NOMO-1 (cell line): ENCODE measurements at regions not wholly inside any gene's neighbourhood (a gene's known extent, or its start where the extent isn't known, plus 50 kb on each side); places are given as distances from the start of the nearest gene placed in this dataset.
"Not testable (repeated sequence)": the region's sequence is repeated elsewhere in the genome, so short reads cannot be mapped to it uniquely, and the experiment has no call there.

ENCODE experiments used
- DNase-seq, 2 experiments: peaks; one replicate each; lab custom pipeline; 2025; ENCODE audit not compliant: unreplicated experiment in 2 of 2; lab: John Stamatoyannopoulos, UW

DNA sequence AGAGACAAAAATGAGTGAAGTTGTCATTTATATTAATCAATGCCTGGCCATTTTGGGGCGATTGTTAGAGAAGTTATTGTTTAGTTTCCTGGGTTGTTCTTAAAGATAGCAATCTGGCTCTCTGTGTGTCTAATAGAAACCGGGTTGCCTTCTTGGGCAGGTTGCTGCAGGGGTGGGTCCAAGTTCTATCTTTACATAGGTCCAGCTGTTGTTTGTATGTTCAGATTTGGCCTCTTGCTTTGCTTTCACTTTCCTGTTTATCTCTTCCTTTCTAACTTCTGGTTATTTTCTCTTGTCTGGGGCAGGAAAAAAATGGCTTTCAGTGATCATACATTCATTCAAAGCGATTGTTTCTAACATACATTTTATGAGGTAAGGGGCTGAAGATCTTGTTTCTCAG, 128.4 kb upstream of the NOX3 start:
- no peak for DNase-seq

DNA sequence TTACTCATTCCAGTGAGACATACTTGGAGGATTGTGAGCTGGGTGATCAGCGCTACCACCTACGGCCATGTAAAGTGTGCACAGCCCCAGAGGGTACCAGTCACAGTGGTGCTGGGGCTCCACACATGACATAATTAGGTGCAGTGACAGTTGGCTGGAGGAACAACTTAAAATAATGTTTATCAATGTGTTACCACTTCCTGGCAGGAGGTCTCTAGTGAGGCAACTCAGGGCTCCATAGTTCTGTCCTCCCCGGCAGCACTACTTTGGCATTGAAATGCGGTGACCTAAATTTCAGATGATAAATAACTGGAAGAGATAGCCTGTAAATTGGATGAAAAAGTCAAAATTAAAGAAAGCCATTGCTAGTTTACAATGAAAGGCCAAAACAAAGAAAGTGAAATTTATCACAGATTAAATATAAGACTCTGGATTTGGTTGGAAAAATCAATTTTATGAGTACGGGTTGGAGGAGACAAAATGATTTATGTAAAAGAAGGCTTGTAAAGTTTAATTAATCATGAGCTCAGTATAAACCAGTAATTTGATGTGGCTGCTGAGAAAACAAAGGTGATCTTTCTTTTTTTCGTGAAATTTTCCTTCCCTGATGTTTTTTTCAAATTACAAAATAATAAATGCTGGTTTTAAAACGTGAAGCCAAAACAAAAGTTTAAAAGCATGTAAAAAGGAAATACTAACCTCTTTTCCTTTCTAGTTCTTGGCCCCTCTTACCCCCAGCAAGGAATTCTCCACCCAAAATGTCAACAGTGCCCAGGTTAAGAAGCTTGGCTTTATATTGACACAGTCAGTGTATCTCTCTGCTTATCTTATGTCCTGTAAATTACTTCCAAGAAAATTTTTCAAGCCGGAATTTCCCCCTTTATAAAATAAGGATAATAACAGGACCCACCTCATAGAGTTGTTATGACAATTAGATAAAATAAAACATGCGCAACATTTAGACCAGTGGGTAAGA, 126.7 kb upstream of the NOX3 start:
- DNase-seq: no peak

- no peak for DNase-seq
Measured at GRCh38 chr6:155580904-155581303, 125.3 kb upstream of the NOX3 start.

DNA sequence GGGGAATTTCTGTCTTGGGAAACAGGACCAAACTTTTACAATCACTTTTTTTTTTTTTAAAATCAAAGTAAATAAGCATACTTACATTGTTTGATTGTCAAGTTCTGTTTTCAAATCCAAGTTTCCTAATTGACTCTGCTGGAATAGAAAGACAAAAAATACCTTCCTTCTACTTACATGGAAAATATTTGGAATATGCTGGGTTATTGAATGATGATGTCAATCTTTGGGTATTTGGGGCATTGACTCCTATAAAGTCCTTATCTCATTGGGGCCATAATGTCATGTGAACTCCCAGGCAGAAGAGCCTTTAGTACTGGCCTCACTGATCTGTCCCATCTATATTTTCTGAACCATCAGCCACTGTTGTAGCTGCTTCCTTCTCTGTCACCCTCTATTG, 122.6 kb upstream of the NOX3 start:
- no peak for DNase-seq

DNA sequence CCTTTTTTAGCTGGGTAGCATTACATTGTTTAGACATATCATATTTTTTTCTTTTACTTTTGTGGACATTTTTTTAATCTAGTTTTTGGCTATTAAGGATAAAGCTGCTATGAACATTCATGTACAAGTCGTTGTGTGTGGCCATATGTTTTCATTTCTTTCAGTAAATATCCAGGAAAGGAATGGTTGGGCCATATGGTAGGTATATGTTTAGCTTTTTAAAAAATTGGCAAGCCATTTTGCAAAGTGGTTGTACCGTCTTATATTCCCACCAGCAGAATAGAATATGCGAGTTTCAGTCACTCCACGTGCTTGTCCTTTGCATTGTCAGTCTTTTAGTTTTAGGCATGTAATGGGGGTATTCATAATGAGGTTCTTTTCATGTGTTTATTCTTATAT, 106.3 kb upstream of the NOX3 start:
- no peak for DNase-seq

GRCh38 chr6:155561257-155561965, 105.8 kb upstream of the NOX3 start:
- DNase-seq: no peak

DNA sequence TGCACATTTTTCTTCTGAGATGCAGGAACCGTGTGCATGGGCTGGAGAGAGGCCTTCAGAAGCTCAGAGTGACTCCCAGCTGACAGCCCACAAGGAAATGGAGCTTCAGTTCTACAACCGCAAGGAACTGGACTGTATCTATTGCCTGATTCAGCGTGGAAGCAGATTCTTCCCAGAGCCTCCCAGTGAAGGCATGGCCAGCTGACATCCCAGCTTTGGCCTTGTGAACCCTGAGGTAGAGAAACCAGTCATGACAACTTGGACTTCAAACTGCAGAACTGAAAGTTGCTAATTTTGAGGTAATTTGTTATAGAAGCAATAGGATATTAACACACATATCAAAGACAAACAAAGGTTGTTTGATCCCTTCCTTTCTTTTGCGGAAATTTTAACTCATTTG, 94.3 kb upstream of the NOX3 start:
- DNase-seq: no peak

DNA sequence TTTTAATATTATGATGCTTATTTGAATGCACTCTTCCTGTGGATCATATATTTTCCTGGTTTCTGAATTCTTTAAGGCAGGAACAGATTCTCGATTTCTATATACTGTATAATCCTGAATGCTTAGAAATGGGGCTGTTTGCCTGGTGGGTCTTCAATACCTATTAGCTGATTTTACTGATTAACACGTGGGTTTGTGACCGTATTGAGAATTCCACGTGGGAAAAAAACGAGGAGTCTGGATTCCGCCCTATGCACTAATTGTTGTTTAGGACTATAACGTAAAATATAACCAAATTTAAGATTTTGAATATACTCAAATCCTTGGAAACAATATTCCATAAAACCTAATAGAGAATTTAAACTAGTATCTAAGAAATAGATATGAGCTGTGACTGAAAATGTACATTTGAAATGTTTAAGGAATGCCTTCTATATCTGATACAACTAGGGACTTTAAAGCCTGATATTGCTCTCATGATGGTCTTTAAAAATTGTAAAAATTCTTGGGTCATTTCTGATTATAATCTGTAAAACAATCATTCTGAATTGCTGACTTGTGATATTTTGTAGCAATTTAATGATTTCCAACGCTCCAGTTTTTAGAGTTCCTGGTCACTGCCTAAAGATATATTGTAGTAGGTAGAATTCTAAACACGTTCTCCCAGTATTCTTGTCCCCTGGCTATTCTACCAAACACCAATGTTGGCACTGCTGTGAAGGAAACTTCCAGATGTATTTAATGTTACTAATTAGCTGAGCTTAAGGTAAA, 93.6 kb upstream of the NOX3 start:
- no peak for DNase-seq

- DNase-seq: no peak
Measured at GRCh38 chr6:155548576-155548975, 92.9 kb upstream of the NOX3 start.

DNA sequence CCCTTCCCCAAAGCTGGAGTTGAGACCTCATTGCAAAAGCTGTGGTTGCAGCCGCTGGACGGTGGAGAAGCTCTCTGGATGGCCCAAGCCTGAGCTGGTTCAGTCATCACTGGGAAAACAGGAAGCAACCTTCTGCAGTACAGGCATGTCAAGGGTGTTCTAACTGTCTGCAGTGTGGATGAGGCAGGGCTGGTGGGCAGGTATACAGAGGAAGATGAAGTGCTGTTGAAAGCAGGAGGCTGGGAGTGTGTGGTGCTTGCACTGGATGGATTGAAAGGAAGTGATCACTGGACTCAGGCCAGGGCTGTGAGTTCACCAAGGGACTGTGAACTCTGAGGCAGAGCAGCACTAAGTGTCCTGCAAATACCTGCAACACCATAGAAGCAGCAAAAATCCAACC, 89.0 kb upstream of the NOX3 start:
- no peak for DNase-seq

DNA sequence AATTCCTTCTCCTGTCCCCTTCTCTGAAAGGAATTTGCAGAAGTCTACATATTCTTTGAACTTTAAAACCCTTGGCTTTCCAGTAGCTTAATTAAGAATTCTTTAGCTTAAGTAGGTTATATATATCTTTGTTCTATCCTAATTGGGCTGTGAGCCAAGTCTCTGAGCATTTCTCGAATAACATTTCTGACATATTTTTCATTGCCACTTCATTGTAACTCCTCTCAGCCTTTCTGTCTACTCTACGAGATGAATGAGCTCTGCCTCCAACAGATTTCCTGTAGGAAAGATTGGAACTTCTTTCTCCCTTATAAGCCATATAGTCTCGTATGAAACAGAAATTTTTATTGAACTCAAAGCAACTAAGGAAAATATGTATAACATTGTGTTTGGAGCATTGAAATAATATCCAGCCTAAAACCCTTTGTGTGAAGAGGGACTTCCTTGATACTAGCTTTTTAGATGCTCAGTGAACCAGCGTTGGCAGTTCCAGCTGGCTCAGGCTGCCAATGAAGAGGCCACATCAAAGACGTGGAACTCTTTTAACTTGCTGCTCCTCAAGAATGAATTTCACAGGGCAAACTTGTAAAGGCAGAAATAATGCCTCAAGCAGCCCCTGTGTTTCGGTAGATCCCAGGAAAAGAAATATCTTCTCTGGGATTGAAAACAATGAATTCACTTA, 87.7 kb upstream of the NOX3 start:
- no peak for DNase-seq

- no peak for DNase-seq
Measured at GRCh38 chr6:155542036-155542435, 86.4 kb upstream of the NOX3 start.

- no peak for DNase-seq
Measured at GRCh38 chr6:155538708-155539390, 83.2 kb upstream of the NOX3 start.

GRCh38 chr6:155534678-155535077, 79.0 kb upstream of the NOX3 start:
- no peak for DNase-seq

GRCh38 chr6:155530219-155530834, 74.7 kb upstream of the NOX3 start:
- peak in 1 of 2 experiments; percentile 52 for DNase-seq

- not testable (repeated sequence) for DNase-seq
Measured at GRCh38 chr6:155529814-155530213, 74.2 kb upstream of the NOX3 start.

DNA sequence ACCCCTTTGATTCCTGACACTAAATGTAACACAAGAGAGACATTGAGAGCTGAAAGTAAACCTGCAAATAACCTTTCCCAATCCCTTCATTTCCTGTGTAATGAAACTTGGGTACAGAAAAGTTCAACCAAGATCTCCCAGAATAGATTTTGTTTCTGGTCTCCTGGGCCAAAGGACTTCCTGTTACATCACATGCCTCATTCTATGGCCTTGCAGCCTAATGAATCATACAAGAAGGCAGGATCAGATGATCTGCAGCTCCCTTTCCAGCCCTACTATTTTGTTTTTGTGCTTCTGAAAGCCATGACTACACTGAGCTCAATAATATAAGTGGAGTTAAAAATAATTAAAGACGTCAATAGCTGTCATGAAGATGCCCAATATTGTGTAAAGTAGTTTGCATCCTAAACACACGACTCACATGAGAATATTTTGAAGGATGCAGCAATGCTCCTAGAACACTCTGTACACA, 73.4 kb upstream of the NOX3 start:
- DNase-seq: peak; percentile 84 to 93

- DNase-seq: no peak
Measured at GRCh38 chr6:155528335-155528734, 72.7 kb upstream of the NOX3 start.

GRCh38 chr6:155527443-155527842, 71.8 kb upstream of the NOX3 start:
- DNase-seq: no peak
